Trophoblast cell (in vitro differentiated cells and primary cell): ENCODE measurements at regions not wholly inside any gene's neighbourhood (a gene's known extent, or its start where the extent isn't known, plus 50 kb on each side); places are given as distances from the start of the nearest gene placed in this dataset.

Experiments used
- DNase-seq, 2 donors: peaks; one replicate each; pipeline ENCODE4 v3.0.0-alpha.2; 2016
- H2AFZ ChIP-seq: 2 replicates; pipeline ENCODE4 v1.6.1; 2013; ENCODE audit warnings: low read length, moderate library complexity, mild to moderate bottlenecking; ENCODE audit not compliant: insufficient read depth, poor library complexity
- H2AK5ac ChIP-seq: 2 replicates; pipeline ENCODE4 v1.6.1; 2013; ENCODE audit warnings: mild to moderate bottlenecking, low read length
- H2BK120ac ChIP-seq: 2 replicates; pipeline ENCODE4 v1.6.1; 2013; ENCODE audit warnings: low read length, mild to moderate bottlenecking, moderate library complexity; ENCODE audit not compliant: insufficient read depth, poor library complexity
- H2BK12ac ChIP-seq: 2 replicates; pipeline ENCODE4 v1.6.1; 2013; ENCODE audit warnings: mild to moderate bottlenecking, low read length, moderate library complexity
- H2BK5ac ChIP-seq: 2 replicates; pipeline ENCODE4 v1.6.1; 2013; ENCODE audit warnings: low read length, low read depth, moderate library complexity, mild to moderate bottlenecking; ENCODE audit not compliant: poor library complexity
- H3K14ac ChIP-seq: 2 replicates; pipeline ENCODE4 v1.6.1; 2013; ENCODE audit warnings: mild to moderate bottlenecking, low read length
- H3K18ac ChIP-seq: 2 replicates; pipeline ENCODE4 v1.6.1; 2013; ENCODE audit warnings: mild to moderate bottlenecking, low read length
- H3K23ac ChIP-seq: 2 replicates; pipeline ENCODE4 v1.6.1; 2013; ENCODE audit warnings: low read length
- H3K27ac ChIP-seq: 2 replicates; pipeline ENCODE4 v1.5.1; 2013; ENCODE audit warnings: low read depth, mild to moderate bottlenecking, inconsistent platforms, low read length, moderate library complexity
- H3K27me3 ChIP-seq: 2 replicates; pipeline ENCODE4 v1.6.1; 2013; ENCODE audit warnings: inconsistent platforms, mild to moderate bottlenecking, low read length, moderate library complexity; ENCODE audit not compliant: insufficient read depth
- H3K36me3 ChIP-seq, 2 experiments: 1 replicate in 1 of 2; 2 replicates in 1 of 2; pipeline ENCODE4 v1.6.1; 2013; ENCODE audit warnings: low read length in 2 of 2, mild to moderate bottlenecking in 2 of 2, moderate library complexity in 1 of 2; ENCODE audit not compliant: insufficient read depth in 2 of 2, control insufficient read depth in 1 of 2
- H3K4ac ChIP-seq: 2 replicates; pipeline ENCODE4 v1.6.1; 2013; ENCODE audit warnings: low read depth, mild to moderate bottlenecking, low read length, moderate library complexity
- H3K4me1 ChIP-seq, 2 experiments: 1 replicate in 1 of 2; 2 replicates in 1 of 2; pipeline ENCODE4 v1.6.1; 2013; ENCODE audit warnings: low read length in 2 of 2, mild to moderate bottlenecking in 2 of 2, moderate library complexity in 1 of 2; ENCODE audit not compliant: insufficient read depth in 2 of 2, control insufficient read depth in 1 of 2
- H3K4me2 ChIP-seq: 2 replicates; pipeline ENCODE4 v1.6.1; 2013; ENCODE audit warnings: inconsistent platforms, mild to moderate bottlenecking, low read length, moderate library complexity
- H3K4me3 ChIP-seq: 2 replicates; pipeline ENCODE4 v1.5.1; 2013; ENCODE audit warnings: mild to moderate bottlenecking, low read depth, low read length, inconsistent platforms
- H3K79me1 ChIP-seq: one replicate; pipeline ENCODE4 v1.6.1; 2013; ENCODE audit warnings: low read length
- H3K79me2 ChIP-seq: 2 replicates; pipeline ENCODE4 v1.6.1; 2013; ENCODE audit warnings: low read length, mild to moderate bottlenecking; ENCODE audit not compliant: control insufficient read depth, insufficient read depth, poor library complexity
- H3K9ac ChIP-seq: 2 replicates; pipeline ENCODE4 v1.6.1; 2013; ENCODE audit warnings: mild to moderate bottlenecking, low read length
- H3K9me3 ChIP-seq: 2 replicates; pipeline ENCODE4 v1.6.1; 2013; ENCODE audit warnings: low read depth, mild to moderate bottlenecking, control low read depth, inconsistent platforms, low read length; ENCODE audit not compliant: insufficient read depth
- H4K12ac ChIP-seq: 2 replicates; pipeline ENCODE4 v1.6.1; 2013; ENCODE audit warnings: low read depth, mild to moderate bottlenecking, low read length, moderate library complexity
- H4K8ac ChIP-seq: 2 replicates; pipeline ENCODE4 v1.6.1; 2013; ENCODE audit warnings: low read depth, mild to moderate bottlenecking, low read length, moderate library complexity
- H4K91ac ChIP-seq: one replicate; pipeline ENCODE4 v1.6.1; 2013; ENCODE audit warnings: low read depth, mild to moderate bottlenecking, low read length, moderate library complexity
- WGBS: extraction: QIAGEN DNeasy Blood & Tissue Kit; methylation state at CpG from one replicate; pipeline ENCODE4 v1.1.7; 2013; ENCODE audit warnings: missing lambda C conversion rate; ENCODE audit not compliant: insufficient read length, insufficient coverage; ENCODE audit errors: extremely low coverage; 5-methylcytosine and 5-hydroxymethylcytosine counted together

- no peak overlapping the region for H3K23ac ChIP-seq
- no peak overlapping the region for H2AK5ac ChIP-seq
- H3K4me2 ChIP-seq: no peak overlapping the region
- no peak overlapping the region for H3K18ac ChIP-seq
- no peak overlapping the region for H3K4ac ChIP-seq
- H3K9me3 ChIP-seq: no peaks in the 10 kb centered on the region
- DNase-seq: no peak
- no peak overlapping the region for H3K9ac ChIP-seq
- H3K36me3 ChIP-seq: no peaks in the 10 kb centered on the region
- H2AFZ ChIP-seq: no peak overlapping the region
- no peak overlapping the region for H2BK12ac ChIP-seq
- H3K79me1 ChIP-seq: no peaks in the 10 kb centered on the region
- WGBS: no CpG with 5 or more reads among the region's 2 CpGs
- H4K91ac ChIP-seq: no peak overlapping the region
- no peak overlapping the region for H4K12ac ChIP-seq
- no peak overlapping the region for H4K8ac ChIP-seq
- H3K4me1 ChIP-seq: no peaks in the 10 kb centered on the region
- H3K27me3 ChIP-seq: no peaks in the 10 kb centered on the region
- no peak overlapping the region for H2BK120ac ChIP-seq
- no peak overlapping the region for H3K14ac ChIP-seq
- H3K79me2 ChIP-seq: no peaks in the 10 kb centered on the region
- no peak overlapping the region for H2BK5ac ChIP-seq
- H3K4me3 ChIP-seq: no peak overlapping the region
- no peak overlapping the region for H3K27ac ChIP-seq
Measured at GRCh38 chr1:118442214-118442613, 257.2 kb upstream of the SPAG17 start.

- H3K9ac ChIP-seq: no peak overlapping the region
- no peak overlapping the region for H3K4ac ChIP-seq
- no peak overlapping the region for H4K8ac ChIP-seq
- H2AK5ac ChIP-seq: no peak overlapping the region
- no peak overlapping the region for H3K23ac ChIP-seq
- no peak overlapping the region for H2BK120ac ChIP-seq
- H3K4me1 ChIP-seq: no peaks in the 10 kb centered on the region
- peak in 1 of 2 donors; percentile 14 for DNase-seq
- no peak overlapping the region for H3K18ac ChIP-seq
- no peak overlapping the region for H4K91ac ChIP-seq
- no peak overlapping the region for H2AFZ ChIP-seq
- no peaks in the 10 kb centered on the region for H3K79me1 ChIP-seq
- H2BK12ac ChIP-seq: no peak overlapping the region
- H3K9me3 ChIP-seq: no peaks in the 10 kb centered on the region
- H3K36me3 ChIP-seq: no peaks in the 10 kb centered on the region
- no peak overlapping the region for H3K4me3 ChIP-seq
- no peak overlapping the region for H2BK5ac ChIP-seq
- H3K27me3 ChIP-seq: no peaks in the 10 kb centered on the region
- no peak overlapping the region for H3K4me2 ChIP-seq
- no peak overlapping the region for H3K14ac ChIP-seq
- no CpG with 5 or more reads among the region's 6 CpGs for WGBS
- no peaks in the 10 kb centered on the region for H3K79me2 ChIP-seq
- no peak overlapping the region for H3K27ac ChIP-seq
- H4K12ac ChIP-seq: no peak overlapping the region
Measured at GRCh38 chr1:118437664-118438063, 252.6 kb upstream of the SPAG17 start.

- H3K36me3 ChIP-seq: no peaks in the 10 kb centered on the region
- no peak overlapping the region for H3K4me3 ChIP-seq
- no peak overlapping the region for H2AK5ac ChIP-seq
- H2BK12ac ChIP-seq: no peak overlapping the region
- DNase-seq: no peak
- no peak overlapping the region for H3K14ac ChIP-seq
- H2BK120ac ChIP-seq: no peak overlapping the region
- no peak overlapping the region for H4K12ac ChIP-seq
- H4K8ac ChIP-seq: no peak overlapping the region
- no peaks in the 10 kb centered on the region for H3K79me2 ChIP-seq
- H2BK5ac ChIP-seq: no peak overlapping the region
- H3K9ac ChIP-seq: no peak overlapping the region
- no peaks in the 10 kb centered on the region for H3K4me1 ChIP-seq
- H3K4ac ChIP-seq: no peak overlapping the region
- H3K18ac ChIP-seq: no peak overlapping the region
- no peaks in the 10 kb centered on the region for H3K27me3 ChIP-seq
- no peak overlapping the region for H3K27ac ChIP-seq
- H3K23ac ChIP-seq: no peak overlapping the region
- no peaks in the 10 kb centered on the region for H3K9me3 ChIP-seq
- H3K79me1 ChIP-seq: no peaks in the 10 kb centered on the region
- H3K4me2 ChIP-seq: no peak overlapping the region
- WGBS: no CpG with 5 or more reads among the region's 4 CpGs
- H2AFZ ChIP-seq: no peak overlapping the region
- no peak overlapping the region for H4K91ac ChIP-seq
Measured at GRCh38 chr1:118429856-118430255, 244.8 kb upstream of the SPAG17 start.

GRCh38 chr1:118421868-118422350, 236.9 kb upstream of the SPAG17 start:
- H3K27me3 ChIP-seq: no peaks in the 10 kb centered on the region
- H3K79me1 ChIP-seq: no peaks in the 10 kb centered on the region
- no peak overlapping the region for H4K8ac ChIP-seq
- H3K14ac ChIP-seq: no peak overlapping the region
- H2AFZ ChIP-seq: no peak overlapping the region
- H3K4me2 ChIP-seq: no peak overlapping the region
- no peaks in the 10 kb centered on the region for H3K79me2 ChIP-seq
- no peak overlapping the region for H2BK120ac ChIP-seq
- no peak overlapping the region for H3K27ac ChIP-seq
- H4K91ac ChIP-seq: no peak overlapping the region
- H3K9me3 ChIP-seq: no peaks in the 10 kb centered on the region
- H3K4me3 ChIP-seq: no peak overlapping the region
- H2BK12ac ChIP-seq: no peak overlapping the region
- no peak overlapping the region for H2BK5ac ChIP-seq
- H3K4ac ChIP-seq: no peak overlapping the region
- no CpG with 5 or more reads among the region's 4 CpGs for WGBS
- DNase-seq: no peak
- no peak overlapping the region for H3K18ac ChIP-seq
- peaks cover 0 to 5% of the 10 kb centered on the region in 2 experiments for H3K4me1 ChIP-seq
- no peaks in the 10 kb centered on the region for H3K36me3 ChIP-seq
- H4K12ac ChIP-seq: no peak overlapping the region
- H2AK5ac ChIP-seq: no peak overlapping the region
- H3K23ac ChIP-seq: no peak overlapping the region
- no peak overlapping the region for H3K9ac ChIP-seq
